C4-2B (cell line): ENCODE measurements at regions not wholly inside any gene's neighbourhood (a gene's known extent, or its start where the extent isn't known, plus 50 kb on each side); places are given as distances from the start of the nearest gene placed in this dataset.
"Not testable (repeated sequence)": the region's sequence is repeated elsewhere in the genome, so short reads cannot be mapped to it uniquely, and the experiment has no call there.

Experiments used
- H3K27ac ChIP-seq: fragments of 450-650 bp; 2 replicates; pipeline ENCODE4 v1.5.1; 2017
- CTCF ChIP-seq: fragments of 450-650 bp; conservative IDR thresholded peaks from 2 replicates; pipeline ENCODE4 v1.5.1; 2017; ENCODE audit warnings: mild to moderate bottlenecking
- ZFX ChIP-seq: fragments of 450-650 bp; IDR thresholded peaks from 2 replicates; pipeline ENCODE4 v1.6.1; 2017

- TF ChIP-seq ZFX (no peak), CTCF (no peak)
- no peak overlapping the region for H3K27ac ChIP-seq
Measured at GRCh38 chr2:16092861-16093638, 152.7 kb downstream of the MYCN start.

DNA sequence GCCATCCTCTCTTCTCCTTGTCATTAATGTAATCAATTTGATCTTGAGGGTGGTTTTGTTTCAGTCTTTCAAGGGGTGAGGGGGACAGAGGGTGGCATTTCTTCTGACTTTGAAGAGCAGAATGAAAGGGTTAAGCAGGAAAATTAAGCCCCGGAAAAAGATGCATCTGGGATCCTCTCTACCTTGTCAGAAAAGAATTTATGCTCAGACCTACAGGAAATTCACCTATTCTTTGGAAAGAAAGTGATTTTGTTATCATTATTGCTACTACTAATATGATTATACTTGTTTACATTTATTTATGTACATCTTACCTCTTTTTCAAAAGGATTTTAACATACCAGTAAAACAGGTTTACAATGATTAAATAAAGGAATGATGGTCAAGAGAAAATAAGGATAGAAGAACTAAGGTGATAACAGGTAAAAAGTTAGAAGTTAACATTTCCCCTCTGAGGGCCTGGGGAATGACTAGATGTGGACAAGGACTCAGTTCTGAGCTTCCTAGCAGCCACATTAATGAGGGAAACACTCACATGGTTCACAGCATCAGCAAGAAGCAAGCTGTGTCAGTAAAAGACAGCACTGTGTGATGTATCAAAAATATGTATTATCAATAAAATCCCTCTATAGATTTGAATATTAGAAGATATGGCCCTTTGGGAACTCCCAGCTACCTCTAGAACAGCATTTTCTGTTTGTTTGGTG, 151.4 kb downstream of the MYCN start:
- TF ChIP-seq CTCF = no peak
- no peak overlapping the region for H3K27ac ChIP-seq

- no peak overlapping the region for H3K27ac ChIP-seq
- TF ChIP-seq CTCF (no peak), ZFX (no peak)
Measured at GRCh38 chr2:16090650-16091575, 150.6 kb downstream of the MYCN start.

DNA sequence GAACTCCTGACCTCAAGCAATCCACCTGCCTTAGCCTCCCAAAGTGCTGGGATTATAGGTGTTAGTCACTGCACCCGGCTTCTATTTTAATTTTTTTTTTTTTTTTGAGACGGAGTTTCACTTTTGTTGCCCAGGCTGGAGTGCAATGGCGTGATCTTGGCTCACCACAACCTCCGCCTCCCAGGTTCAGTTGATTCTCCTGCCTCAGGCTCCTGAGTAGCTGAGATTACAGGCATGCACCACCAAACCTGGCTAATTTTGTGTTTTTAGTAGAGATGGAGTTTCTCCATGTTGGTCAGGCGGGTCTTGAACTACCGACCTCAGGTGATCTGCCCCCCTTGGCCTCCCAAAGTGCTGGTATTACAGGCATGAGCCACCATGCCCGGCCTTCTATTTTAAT, 149.1 kb downstream of the MYCN start:
- H3K27ac ChIP-seq = not testable (repeated sequence)

GRCh38 chr2:16088802-16089112, 148.4 kb downstream of the MYCN start:
- no peak overlapping the region for H3K27ac ChIP-seq
- no peak for TF ChIP-seq ZFX
- TF ChIP-seq CTCF = no peak

- no peak overlapping the region for H3K27ac ChIP-seq
- TF ChIP-seq CTCF = no peak
- TF ChIP-seq ZFX = no peak
Measured at GRCh38 chr2:16088035-16088801, 147.9 kb downstream of the MYCN start.

- not testable (repeated sequence) for H3K27ac ChIP-seq
Measured at GRCh38 chr2:16086136-16086535, 145.8 kb downstream of the MYCN start.
